Type B pancreatic cell (in vitro differentiated cells): ENCODE measurements at regions not wholly inside any gene's neighbourhood (a gene's known extent, or its start where the extent isn't known, plus 50 kb on each side); places are given as distances from the start of the nearest gene placed in this dataset.

Experiments used
- DNase-seq: peaks from one replicate; pipeline ENCODE4 v3.0.0; 2021; ENCODE audit warnings: mixed read lengths; ENCODE audit not compliant: unreplicated experiment; ENCODE audit errors: extremely low spot score
- H3K27ac Mint-ChIP-seq: 2 replicates; pipeline ENCODE4 v1.8.0; 2021; ENCODE audit warnings: mild to moderate bottlenecking, mixed read lengths
- H3K27me3 Mint-ChIP-seq: 2 replicates; pipeline ENCODE4 v1.8.0; 2021; ENCODE audit warnings: mixed read lengths
- H3K36me3 Mint-ChIP-seq: 2 replicates; pipeline ENCODE4 v1.8.0; 2021; ENCODE audit warnings: mixed read lengths
- H3K4me1 Mint-ChIP-seq: one replicate; pipeline ENCODE4 v1.8.0; 2021; ENCODE audit warnings: mixed read lengths; ENCODE audit not compliant: unreplicated experiment
- H3K4me3 Mint-ChIP-seq: 2 replicates; pipeline ENCODE4 v1.8.0; 2021; ENCODE audit warnings: mild to moderate bottlenecking, mixed read lengths
- H3K9me3 Mint-ChIP-seq: 2 replicates; pipeline ENCODE4 v1.8.0; 2021; ENCODE audit warnings: mixed read lengths
- TF ChIP-seq, protein P1 (sequence below): fragments of 200-600 bp; sonication (generic); conservative IDR thresholded peaks from 2 replicates; pipeline ENCODE4 v1.5.0; 2021; ENCODE audit warnings: antibody characterized with exemption, mild to moderate bottlenecking

- DNase-seq, result no peak
- Mint-ChIP-seq H3K27ac (no peak overlapping the region), H3K27me3 (peaks cover 9% of the 10 kb centered on the region), H3K36me3 (no peaks in the 10 kb centered on the region), H3K9me3 (peaks cover 4% of the 10 kb centered on the region), H3K4me3 (no peak overlapping the region), H3K4me1 (peaks cover 21% of the 10 kb centered on the region)
- TF ChIP-seq, protein P1, sequence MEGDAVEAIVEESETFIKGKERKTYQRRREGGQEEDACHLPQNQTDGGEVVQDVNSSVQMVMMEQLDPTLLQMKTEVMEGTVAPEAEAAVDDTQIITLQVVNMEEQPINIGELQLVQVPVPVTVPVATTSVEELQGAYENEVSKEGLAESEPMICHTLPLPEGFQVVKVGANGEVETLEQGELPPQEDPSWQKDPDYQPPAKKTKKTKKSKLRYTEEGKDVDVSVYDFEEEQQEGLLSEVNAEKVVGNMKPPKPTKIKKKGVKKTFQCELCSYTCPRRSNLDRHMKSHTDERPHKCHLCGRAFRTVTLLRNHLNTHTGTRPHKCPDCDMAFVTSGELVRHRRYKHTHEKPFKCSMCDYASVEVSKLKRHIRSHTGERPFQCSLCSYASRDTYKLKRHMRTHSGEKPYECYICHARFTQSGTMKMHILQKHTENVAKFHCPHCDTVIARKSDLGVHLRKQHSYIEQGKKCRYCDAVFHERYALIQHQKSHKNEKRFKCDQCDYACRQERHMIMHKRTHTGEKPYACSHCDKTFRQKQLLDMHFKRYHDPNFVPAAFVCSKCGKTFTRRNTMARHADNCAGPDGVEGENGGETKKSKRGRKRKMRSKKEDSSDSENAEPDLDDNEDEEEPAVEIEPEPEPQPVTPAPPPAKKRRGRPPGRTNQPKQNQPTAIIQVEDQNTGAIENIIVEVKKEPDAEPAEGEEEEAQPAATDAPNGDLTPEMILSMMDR, result no peak
Measured at GRCh38 chr2:64836566-64836965, 152.6 kb upstream of the SLC1A4 start.

- Mint-ChIP-seq H3K36me3 (no peaks in the 10 kb centered on the region), H3K4me1 (peaks cover 21% of the 10 kb centered on the region), H3K9me3 (peaks cover 4% of the 10 kb centered on the region), H3K27me3 (peaks cover 9% of the 10 kb centered on the region), H3K4me3 (no peak overlapping the region), H3K27ac (no peak overlapping the region)
- TF ChIP-seq, protein P1, result no peak
- no peak for DNase-seq
Measured at GRCh38 chr2:64837116-64837731, 152.0 kb upstream of the SLC1A4 start.

- TF ChIP-seq, protein P1, result no peak
- H3K36me3 Mint-ChIP-seq, result no peaks in the 10 kb centered on the region
- DNase-seq, result no peak
- peaks cover 21% of the 10 kb centered on the region for H3K4me1 Mint-ChIP-seq
- H3K4me3 Mint-ChIP-seq, result no peak overlapping the region
- peaks cover 8% of the 10 kb centered on the region for H3K27me3 Mint-ChIP-seq
- H3K9me3 Mint-ChIP-seq, result peaks cover 4% of the 10 kb centered on the region
- no peak overlapping the region for H3K27ac Mint-ChIP-seq
Measured at GRCh38 chr2:64837925-64838641, 151.1 kb upstream of the SLC1A4 start.

DNA sequence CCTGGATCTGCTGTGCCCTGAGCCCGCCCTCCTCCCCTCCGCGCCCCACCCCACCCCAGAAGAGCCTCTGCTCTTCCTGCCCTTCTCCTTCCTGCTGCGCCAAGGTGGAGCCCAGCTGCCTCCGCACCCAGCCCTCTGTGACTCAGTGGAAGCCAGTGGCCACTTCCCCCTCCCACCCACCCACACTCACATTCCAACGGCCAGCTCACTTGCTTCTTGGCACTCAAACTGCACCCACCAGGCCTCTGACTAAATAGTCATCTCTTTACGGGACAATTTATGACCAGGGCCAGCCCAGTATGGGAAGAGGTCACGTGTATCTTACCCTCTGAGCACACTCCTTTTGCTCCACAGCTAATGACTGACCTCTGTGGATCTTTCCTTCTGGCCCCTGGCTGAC is 150.4 kb upstream of the SLC1A4 start:
- TF ChIP-seq, protein P1, result no peak
- Mint-ChIP-seq H3K4me1 (peaks cover 21% of the 10 kb centered on the region), H3K36me3 (no peaks in the 10 kb centered on the region), H3K9me3 (peaks cover 4% of the 10 kb centered on the region), H3K4me3 (no peak overlapping the region), H3K27ac (no peak overlapping the region), H3K27me3 (peaks cover under 1% of the 10 kb centered on the region)
- no peak for DNase-seq

GRCh38 chr2:64839844-64840243 is 149.4 kb upstream of the SLC1A4 start:
- TF ChIP-seq, protein P1, result no peak
- H3K4me1 Mint-ChIP-seq, result peaks cover 21% of the 10 kb centered on the region
- peaks cover 4% of the 10 kb centered on the region for H3K9me3 Mint-ChIP-seq
- DNase-seq, result no peak
- H3K36me3 Mint-ChIP-seq, result no peaks in the 10 kb centered on the region
- no peaks in the 10 kb centered on the region for H3K27me3 Mint-ChIP-seq
- H3K27ac Mint-ChIP-seq, result no peak overlapping the region
- H3K4me3 Mint-ChIP-seq, result no peak overlapping the region
